ENCODE measurements at regions not wholly inside any gene's neighbourhood (a gene's known extent, or its start where the extent isn't known, plus 50 kb on each side); places are given as distances from the start of the nearest gene placed in this dataset.
"Not testable (repeated sequence)": the region's sequence is repeated elsewhere in the genome, so short reads cannot be mapped to it uniquely, and the experiment has no call there.

- DNase-seq (ENCODE audit: low spot score), result no peak
Observed at GRCh38 chr10:2099321-2099720, 362.0 kb upstream of the ADARB2 start.

- no peak for DNase-seq (ENCODE audit: low spot score)
Observed at GRCh38 chr10:2097937-2098336, 360.6 kb upstream of the ADARB2 start.

GRCh38 chr10:2094171-2094570 is 356.8 kb upstream of the ADARB2 start:
- no peak for DNase-seq (ENCODE audit: low spot score)

- no peak for DNase-seq (ENCODE audit: low spot score)
Observed at GRCh38 chr10:2083591-2083990, 346.3 kb upstream of the ADARB2 start.

GRCh38 chr10:2081501-2081900 is 344.2 kb upstream of the ADARB2 start:
- no peak for DNase-seq (ENCODE audit: low spot score)

GRCh38 chr10:2079603-2080078 is 342.3 kb upstream of the ADARB2 start:
- DNase-seq (ENCODE audit: low spot score), result no peak

GRCh38 chr10:2077231-2077630 is 339.9 kb upstream of the ADARB2 start:
- DNase-seq (ENCODE audit: low spot score), result no peak

- no peak for DNase-seq (ENCODE audit: low spot score)
Observed at GRCh38 chr10:2076528-2076927, 339.2 kb upstream of the ADARB2 start.

- DNase-seq (ENCODE audit: low spot score), result no peak
Observed at GRCh38 chr10:2067015-2067414, 329.7 kb upstream of the ADARB2 start.

GRCh38 chr10:2054728-2055127 is 317.4 kb upstream of the ADARB2 start:
- no peak for DNase-seq (ENCODE audit: low spot score)

GRCh38 chr10:2053805-2054204 is 316.5 kb upstream of the ADARB2 start:
- DNase-seq (ENCODE audit: low spot score), result no peak

GRCh38 chr10:2051108-2051507 is 313.8 kb upstream of the ADARB2 start:
- no peak for DNase-seq (ENCODE audit: low spot score)

- no peak for DNase-seq (ENCODE audit: low spot score)
Observed at GRCh38 chr10:2049560-2049959, 312.2 kb upstream of the ADARB2 start.

GRCh38 chr10:2048337-2048973 is 311.1 kb upstream of the ADARB2 start:
- DNase-seq (ENCODE audit: low spot score), result no peak

- no peak for DNase-seq (ENCODE audit: low spot score)
Observed at GRCh38 chr10:2047679-2048078, 310.4 kb upstream of the ADARB2 start.

- no peak for DNase-seq (ENCODE audit: low spot score)
Observed at GRCh38 chr10:2043379-2043778, 306.1 kb upstream of the ADARB2 start.

- DNase-seq (ENCODE audit: low spot score), result no peak
Observed at GRCh38 chr10:2038036-2038435, 300.7 kb upstream of the ADARB2 start.

- no peak for DNase-seq (ENCODE audit: low spot score)
Observed at GRCh38 chr10:2037246-2037645, 299.9 kb upstream of the ADARB2 start.

- no peak for DNase-seq (ENCODE audit: low spot score)
Observed at GRCh38 chr10:2036209-2036608, 298.9 kb upstream of the ADARB2 start.

GRCh38 chr10:2030046-2030445 is 292.7 kb upstream of the ADARB2 start:
- DNase-seq (ENCODE audit: low spot score), result no peak

GRCh38 chr10:2026936-2027335 is 289.6 kb upstream of the ADARB2 start:
- DNase-seq (ENCODE audit: low spot score), result no peak

GRCh38 chr10:2024750-2025149 is 287.4 kb upstream of the ADARB2 start:
- not testable (repeated sequence) for DNase-seq (ENCODE audit: low spot score)

GRCh38 chr10:2023687-2024086 is 286.4 kb upstream of the ADARB2 start:
- DNase-seq (ENCODE audit: low spot score), result no peak

- no peak for DNase-seq (ENCODE audit: low spot score)
Observed at GRCh38 chr10:2022401-2022800, 285.1 kb upstream of the ADARB2 start.
